ENCODE measurements at regions not wholly inside any gene's neighbourhood (a gene's known extent, or its start where the extent isn't known, plus 50 kb on each side); places are given as distances from the start of the nearest gene placed in this dataset.

DNA sequence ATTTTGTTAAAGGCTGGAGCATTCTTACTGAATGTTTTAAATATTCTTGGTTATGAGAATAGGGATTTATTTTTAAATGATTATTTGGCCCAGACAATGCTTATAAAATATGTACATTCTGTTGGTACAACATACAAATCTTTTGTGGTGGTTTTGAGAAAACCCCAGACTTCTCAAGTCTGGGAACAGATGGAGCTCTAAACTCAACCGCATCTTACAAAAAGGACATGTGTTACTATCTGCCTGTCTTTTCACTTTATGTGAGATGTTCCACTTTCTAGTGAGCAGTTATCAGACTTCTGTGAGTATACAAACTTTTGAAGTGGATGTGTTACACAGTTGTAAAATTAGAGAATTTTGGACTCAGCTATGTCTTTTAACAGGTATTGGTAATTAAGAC lies 135.5 kb upstream of the RBMS3 start:
- H3K4me3 ChIP-seq (replicated peaks in 1 of 2; ENCODE audit: low read depth in 2 of 2, low read length in 2 of 2): no peak overlapping the region
- TF ChIP-seq, protein P1, sequence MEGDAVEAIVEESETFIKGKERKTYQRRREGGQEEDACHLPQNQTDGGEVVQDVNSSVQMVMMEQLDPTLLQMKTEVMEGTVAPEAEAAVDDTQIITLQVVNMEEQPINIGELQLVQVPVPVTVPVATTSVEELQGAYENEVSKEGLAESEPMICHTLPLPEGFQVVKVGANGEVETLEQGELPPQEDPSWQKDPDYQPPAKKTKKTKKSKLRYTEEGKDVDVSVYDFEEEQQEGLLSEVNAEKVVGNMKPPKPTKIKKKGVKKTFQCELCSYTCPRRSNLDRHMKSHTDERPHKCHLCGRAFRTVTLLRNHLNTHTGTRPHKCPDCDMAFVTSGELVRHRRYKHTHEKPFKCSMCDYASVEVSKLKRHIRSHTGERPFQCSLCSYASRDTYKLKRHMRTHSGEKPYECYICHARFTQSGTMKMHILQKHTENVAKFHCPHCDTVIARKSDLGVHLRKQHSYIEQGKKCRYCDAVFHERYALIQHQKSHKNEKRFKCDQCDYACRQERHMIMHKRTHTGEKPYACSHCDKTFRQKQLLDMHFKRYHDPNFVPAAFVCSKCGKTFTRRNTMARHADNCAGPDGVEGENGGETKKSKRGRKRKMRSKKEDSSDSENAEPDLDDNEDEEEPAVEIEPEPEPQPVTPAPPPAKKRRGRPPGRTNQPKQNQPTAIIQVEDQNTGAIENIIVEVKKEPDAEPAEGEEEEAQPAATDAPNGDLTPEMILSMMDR (IDR thresholded peaks at IDR 0.05; ENCODE audit: low read depth, low read length): no peak
- DNase-seq (ENCODE audit: low read depth in 2 of 2): no peak

DNA sequence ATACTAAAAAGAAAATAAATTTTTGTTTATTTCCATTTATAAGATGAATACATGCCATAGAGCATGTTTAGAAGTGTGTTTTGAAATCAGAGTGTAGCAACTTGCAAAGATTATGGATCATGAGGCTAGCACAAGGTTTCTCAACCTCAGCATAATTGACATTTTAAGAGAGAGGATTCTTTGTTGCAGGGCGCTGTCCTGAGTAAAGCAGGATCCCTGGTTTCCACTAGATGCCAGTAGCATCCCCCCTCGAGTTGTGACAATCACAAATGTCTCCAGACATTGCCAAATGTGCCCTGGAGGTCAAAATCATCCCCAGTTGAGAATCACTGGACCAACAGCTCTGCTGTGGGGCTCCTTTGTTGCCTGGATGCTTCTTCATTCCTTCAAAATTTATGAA lies 128.5 kb upstream of the RBMS3 start:
- H3K4me3 ChIP-seq (replicated peaks in 1 of 2; ENCODE audit: low read depth in 2 of 2, low read length in 2 of 2): no peak overlapping the region
- TF ChIP-seq, protein P1 (IDR thresholded peaks at IDR 0.05; ENCODE audit: low read depth, low read length): peak; percentile 7
- peak in 1 of 2 donors; percentile 21 for DNase-seq (ENCODE audit: low read depth in 2 of 2)

DNA sequence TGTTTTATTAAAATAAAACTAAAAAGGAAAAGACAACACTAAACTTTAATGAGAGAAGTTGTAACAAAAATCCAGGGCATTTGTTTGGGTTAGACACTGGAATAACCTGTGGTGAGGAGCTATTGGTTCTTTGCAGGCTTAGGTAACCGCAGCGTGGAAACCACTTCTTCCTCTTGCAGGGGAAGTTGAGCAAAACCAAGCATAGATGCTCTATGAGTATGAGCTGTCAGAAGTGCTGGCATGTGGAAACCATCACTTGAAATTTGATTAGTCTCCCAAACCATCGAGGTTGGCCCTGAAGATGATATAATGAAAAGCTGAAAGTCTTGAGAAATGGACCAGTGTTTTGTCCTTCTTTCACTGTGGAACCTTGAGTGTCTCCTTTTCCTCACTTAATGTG lies 127.1 kb upstream of the RBMS3 start:
- no peak overlapping the region for H3K4me3 ChIP-seq (replicated peaks in 1 of 2; ENCODE audit: low read depth in 2 of 2, low read length in 2 of 2)
- DNase-seq (ENCODE audit: low read depth in 2 of 2): peak in 1 of 2 donors; percentile 18
- TF ChIP-seq, protein P1 (IDR thresholded peaks at IDR 0.05; ENCODE audit: low read depth, low read length): no peak

DNA sequence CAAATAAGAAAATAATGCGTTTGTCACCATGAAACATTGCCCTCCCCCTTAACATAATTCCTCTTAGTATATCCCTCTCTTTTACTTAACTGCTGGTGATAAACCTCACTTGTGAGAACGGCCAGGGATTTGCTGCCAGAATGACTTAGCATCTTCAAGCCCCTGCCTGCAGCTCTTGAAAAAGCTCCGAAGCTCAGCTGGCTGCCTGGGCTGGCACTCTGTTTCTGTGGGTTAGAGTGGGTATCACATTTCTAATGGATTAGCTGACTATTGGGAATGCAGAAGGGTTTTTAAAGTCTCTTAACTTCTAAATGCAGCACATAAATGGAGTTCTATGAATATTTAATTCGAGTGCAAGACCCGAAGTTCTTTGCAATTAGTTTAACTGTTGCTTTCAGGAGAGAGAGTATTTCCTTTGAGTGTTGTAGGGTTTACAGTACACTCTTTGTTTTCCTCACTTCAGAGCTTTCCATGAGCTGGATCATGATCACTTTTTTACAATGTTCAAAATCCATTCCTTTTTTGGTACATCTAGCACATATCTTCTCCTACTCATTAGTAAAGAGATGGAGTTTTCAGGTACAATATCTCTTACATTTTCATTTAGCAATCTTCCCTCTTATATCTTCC lies 124.7 kb upstream of the RBMS3 start:
- TF ChIP-seq, protein P1 (IDR thresholded peaks at IDR 0.05; ENCODE audit: low read depth, low read length): no peak
- peak in 1 of 2 donors; percentile 36 for DNase-seq (ENCODE audit: low read depth in 2 of 2)
- no peak overlapping the region for H3K4me3 ChIP-seq (replicated peaks in 1 of 2; ENCODE audit: low read depth in 2 of 2, low read length in 2 of 2)

GRCh38 chr3:29164825-29165224 lies 116.0 kb upstream of the RBMS3 start:
- no peak overlapping the region for H3K4me3 ChIP-seq (replicated peaks in 1 of 2; ENCODE audit: low read depth in 2 of 2, low read length in 2 of 2)
- no peak for DNase-seq (ENCODE audit: low read depth in 2 of 2)
- TF ChIP-seq, protein P1 (IDR thresholded peaks at IDR 0.05; ENCODE audit: low read depth, low read length): no peak

DNA sequence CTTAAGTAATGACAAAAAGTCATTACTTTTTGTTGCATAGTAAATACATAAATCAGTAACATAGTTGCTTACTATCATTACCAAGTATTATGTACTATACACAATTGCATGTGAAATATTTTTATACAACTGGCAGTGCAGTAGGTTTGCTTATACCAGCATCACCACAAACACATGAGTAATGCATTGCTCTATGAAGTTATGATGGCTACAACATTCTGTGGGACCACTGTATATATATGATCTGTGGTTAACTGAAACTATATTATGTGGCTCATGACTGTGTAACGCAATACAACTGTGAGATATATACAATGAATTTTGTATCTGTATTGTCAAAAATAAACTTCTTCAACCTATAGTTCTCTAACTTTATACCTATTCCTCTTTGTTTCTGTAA lies 113.7 kb upstream of the RBMS3 start:
- no peak overlapping the region for H3K4me3 ChIP-seq (replicated peaks in 1 of 2; ENCODE audit: low read depth in 2 of 2, low read length in 2 of 2)
- TF ChIP-seq, protein P1 (IDR thresholded peaks at IDR 0.05; ENCODE audit: low read depth, low read length): no peak
- no peak for DNase-seq (ENCODE audit: low read depth in 2 of 2)

DNA sequence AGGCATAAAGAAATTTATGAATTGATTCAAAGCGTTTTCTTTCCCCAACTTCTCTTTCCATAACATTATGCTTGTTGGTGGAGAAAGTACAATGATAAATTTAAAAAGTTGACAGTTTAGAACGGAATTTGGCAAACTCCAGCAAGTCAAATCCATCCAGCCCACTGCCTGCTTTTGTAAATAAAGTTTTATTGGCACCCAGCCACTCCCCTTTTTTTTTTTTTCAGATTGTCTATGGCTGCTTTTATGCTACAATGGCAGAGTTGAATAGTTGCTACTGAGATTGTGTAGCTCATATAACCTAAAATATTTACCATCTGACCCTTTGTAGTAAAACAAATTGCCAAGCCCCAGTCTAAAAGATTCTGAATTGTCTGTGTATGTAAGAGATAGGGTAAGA lies 112.8 kb upstream of the RBMS3 start:
- H3K4me3 ChIP-seq (replicated peaks in 1 of 2; ENCODE audit: low read depth in 2 of 2, low read length in 2 of 2): no peak overlapping the region
- TF ChIP-seq, protein P1 (IDR thresholded peaks at IDR 0.05; ENCODE audit: low read depth, low read length): no peak
- DNase-seq (ENCODE audit: low read depth in 2 of 2): no peak

Data from cardiac fibroblast (primary cell).